ENCODE measurements at regions not wholly inside any gene's neighbourhood (a gene's known extent, or its start where the extent isn't known, plus 50 kb on each side); places are given as distances from the start of the nearest gene placed in this dataset.
"Not testable (repeated sequence)": the region's sequence is repeated elsewhere in the genome, so short reads cannot be mapped to it uniquely, and the experiment has no call there.

DNA sequence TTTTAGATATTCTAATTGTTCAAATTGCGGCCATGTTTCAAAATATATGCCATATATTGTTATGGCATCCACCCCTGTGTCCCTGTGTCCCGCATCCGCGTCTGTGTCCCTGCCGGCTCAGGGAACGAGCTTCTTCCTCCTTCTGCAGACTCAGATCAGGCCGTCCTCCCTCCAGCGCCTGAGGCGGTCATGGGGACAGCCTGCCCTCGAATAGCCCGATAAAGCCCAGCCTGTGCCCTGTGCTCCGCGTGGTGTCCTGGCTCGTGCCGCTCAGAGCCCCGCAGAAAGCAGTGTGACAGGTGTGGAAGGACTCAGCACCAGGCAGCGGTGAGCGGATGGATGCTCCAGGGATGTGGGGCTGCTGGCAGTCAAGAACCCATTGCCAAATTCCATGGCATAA is 663.4 kb upstream of the DEFB115 start:
- no peak for ATAC-seq

DNA sequence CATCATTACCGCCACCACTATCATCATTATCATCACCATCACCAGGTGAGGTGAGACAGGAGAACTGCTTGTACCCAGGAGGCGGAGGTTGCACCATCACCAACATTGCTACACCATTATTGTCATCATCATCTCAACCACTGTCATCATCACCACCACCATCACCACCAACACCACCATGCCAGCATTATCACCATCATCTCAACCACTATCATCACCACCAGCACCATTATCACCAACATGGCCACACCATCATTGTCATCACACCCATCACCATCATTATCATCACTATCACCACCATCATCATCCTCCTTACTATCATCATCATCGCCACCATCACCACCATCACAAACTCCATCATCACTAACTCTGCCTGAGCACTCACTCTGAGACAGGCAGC is 661.8 kb upstream of the DEFB115 start:
- ATAC-seq, result no peak
- no peak for TF ChIP-seq SNAI2 (CRISPR knock-in tag; IDR thresholded peaks at IDR 0.05)
- TF ChIP-seq ZC3H10 (CRISPR knock-in tag; IDR thresholded peaks at IDR 0.05), result no peak
- TF ChIP-seq RARB (CRISPR knock-in tag; IDR thresholded peaks at IDR 0.05), result no peak
- TF ChIP-seq ZNF8 (CRISPR knock-in tag; IDR thresholded peaks at IDR 0.05), result no peak
- no peak for TF ChIP-seq BACH2 (CRISPR knock-in tag; IDR thresholded peaks at IDR 0.05; ENCODE audit: borderline replicate concordance)
- no peak for TF ChIP-seq TOX (CRISPR knock-in tag; IDR thresholded peaks at IDR 0.05; ENCODE audit: borderline replicate concordance)
- TF ChIP-seq ESRRG (CRISPR knock-in tag; IDR thresholded peaks at IDR 0.05), result no peak
- TF ChIP-seq, protein P1, sequence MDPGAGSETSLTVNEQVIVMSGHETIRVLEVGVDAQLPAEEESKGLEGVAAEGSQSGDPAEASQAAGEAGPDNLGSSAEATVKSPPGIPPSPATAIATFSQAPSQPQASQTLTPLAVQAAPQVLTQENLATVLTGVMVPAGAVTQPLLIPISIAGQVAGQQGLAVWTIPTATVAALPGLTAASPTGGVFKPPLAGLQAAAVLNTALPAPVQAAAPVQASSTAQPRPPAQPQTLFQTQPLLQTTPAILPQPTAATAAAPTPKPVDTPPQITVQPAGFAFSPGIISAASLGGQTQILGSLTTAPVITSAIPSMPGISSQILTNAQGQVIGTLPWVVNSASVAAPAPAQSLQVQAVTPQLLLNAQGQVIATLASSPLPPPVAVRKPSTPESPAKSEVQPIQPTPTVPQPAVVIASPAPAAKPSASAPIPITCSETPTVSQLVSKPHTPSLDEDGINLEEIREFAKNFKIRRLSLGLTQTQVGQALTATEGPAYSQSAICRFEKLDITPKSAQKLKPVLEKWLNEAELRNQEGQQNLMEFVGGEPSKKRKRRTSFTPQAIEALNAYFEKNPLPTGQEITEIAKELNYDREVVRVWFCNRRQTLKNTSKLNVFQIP (CRISPR knock-in tag; IDR thresholded peaks at IDR 0.05; ENCODE audit: borderline replicate concordance, low read depth), result no peak
- no peak for TF ChIP-seq PPARA (CRISPR knock-in tag; IDR thresholded peaks at IDR 0.05; ENCODE audit: borderline replicate concordance)
- no peak for TF ChIP-seq GLIS3 (CRISPR knock-in tag; IDR thresholded peaks at IDR 0.05)
- TF ChIP-seq, protein P2, sequence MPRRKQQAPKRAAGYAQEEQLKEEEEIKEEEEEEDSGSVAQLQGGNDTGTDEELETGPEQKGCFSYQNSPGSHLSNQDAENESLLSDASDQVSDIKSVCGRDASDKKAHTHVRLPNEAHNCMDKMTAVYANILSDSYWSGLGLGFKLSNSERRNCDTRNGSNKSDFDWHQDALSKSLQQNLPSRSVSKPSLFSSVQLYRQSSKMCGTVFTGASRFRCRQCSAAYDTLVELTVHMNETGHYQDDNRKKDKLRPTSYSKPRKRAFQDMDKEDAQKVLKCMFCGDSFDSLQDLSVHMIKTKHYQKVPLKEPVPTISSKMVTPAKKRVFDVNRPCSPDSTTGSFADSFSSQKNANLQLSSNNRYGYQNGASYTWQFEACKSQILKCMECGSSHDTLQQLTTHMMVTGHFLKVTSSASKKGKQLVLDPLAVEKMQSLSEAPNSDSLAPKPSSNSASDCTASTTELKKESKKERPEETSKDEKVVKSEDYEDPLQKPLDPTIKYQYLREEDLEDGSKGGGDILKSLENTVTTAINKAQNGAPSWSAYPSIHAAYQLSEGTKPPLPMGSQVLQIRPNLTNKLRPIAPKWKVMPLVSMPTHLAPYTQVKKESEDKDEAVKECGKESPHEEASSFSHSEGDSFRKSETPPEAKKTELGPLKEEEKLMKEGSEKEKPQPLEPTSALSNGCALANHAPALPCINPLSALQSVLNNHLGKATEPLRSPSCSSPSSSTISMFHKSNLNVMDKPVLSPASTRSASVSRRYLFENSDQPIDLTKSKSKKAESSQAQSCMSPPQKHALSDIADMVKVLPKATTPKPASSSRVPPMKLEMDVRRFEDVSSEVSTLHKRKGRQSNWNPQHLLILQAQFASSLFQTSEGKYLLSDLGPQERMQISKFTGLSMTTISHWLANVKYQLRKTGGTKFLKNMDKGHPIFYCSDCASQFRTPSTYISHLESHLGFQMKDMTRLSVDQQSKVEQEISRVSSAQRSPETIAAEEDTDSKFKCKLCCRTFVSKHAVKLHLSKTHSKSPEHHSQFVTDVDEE (CRISPR knock-in tag; IDR thresholded peaks at IDR 0.05), result no peak
- TF ChIP-seq TCF4 (CRISPR knock-in tag; IDR thresholded peaks at IDR 0.05; ENCODE audit: borderline replicate concordance), result no peak
- TF ChIP-seq CSDC2 (CRISPR knock-in tag; IDR thresholded peaks at IDR 0.05), result no peak
- TF ChIP-seq ZNF565 (CRISPR knock-in tag; conservative IDR thresholded peaks at IDR 0.05; ENCODE audit: low read depth), result no peak
- TF ChIP-seq, protein P3, sequence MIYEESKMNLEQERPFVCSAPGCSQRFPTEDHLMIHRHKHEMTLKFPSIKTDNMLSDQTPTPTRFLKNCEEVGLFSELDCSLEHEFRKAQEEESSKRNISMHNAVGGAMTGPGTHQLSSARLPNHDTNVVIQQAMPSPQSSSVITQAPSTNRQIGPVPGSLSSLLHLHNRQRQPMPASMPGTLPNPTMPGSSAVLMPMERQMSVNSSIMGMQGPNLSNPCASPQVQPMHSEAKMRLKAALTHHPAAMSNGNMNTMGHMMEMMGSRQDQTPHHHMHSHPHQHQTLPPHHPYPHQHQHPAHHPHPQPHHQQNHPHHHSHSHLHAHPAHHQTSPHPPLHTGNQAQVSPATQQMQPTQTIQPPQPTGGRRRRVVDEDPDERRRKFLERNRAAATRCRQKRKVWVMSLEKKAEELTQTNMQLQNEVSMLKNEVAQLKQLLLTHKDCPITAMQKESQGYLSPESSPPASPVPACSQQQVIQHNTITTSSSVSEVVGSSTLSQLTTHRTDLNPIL (CRISPR knock-in tag; IDR thresholded peaks at IDR 0.05; ENCODE audit: low read depth), result no peak
- TF ChIP-seq OSR1 (CRISPR knock-in tag; IDR thresholded peaks at IDR 0.05), result no peak

More for the DNA sequence above, 663.4 kb upstream of the DEFB115 start:
- TF ChIP-seq ZC3H10 (CRISPR knock-in tag; IDR thresholded peaks at IDR 0.05), result no peak
- TF ChIP-seq, protein P3 (CRISPR knock-in tag; IDR thresholded peaks at IDR 0.05; ENCODE audit: low read depth), result no peak
- TF ChIP-seq ISL1 (CRISPR knock-in tag; IDR thresholded peaks at IDR 0.05), result no peak
- no peak for TF ChIP-seq ARNTL (CRISPR knock-in tag; IDR thresholded peaks at IDR 0.05; ENCODE audit: borderline replicate concordance, low read depth)
- TF ChIP-seq SNAI2 (CRISPR knock-in tag; IDR thresholded peaks at IDR 0.05), result no peak

DNA sequence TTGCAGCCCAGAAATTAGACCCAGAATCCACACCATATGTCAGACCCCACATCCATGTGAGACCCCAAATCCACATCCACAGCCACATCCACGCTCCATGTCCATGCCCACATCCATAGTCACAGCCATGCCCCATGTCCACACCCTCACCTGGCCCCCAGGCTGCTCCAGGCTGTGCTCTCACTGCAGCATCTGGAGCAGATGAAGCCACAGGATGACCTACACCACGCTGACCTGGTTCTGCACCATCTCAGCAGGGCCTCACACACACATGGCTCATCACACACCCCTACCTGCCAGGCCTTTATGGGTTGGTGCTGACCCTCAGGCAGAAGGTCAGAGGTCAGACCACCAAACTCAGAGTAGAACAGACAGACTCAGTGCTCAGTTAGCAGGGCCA is 660.0 kb upstream of the DEFB115 start:
- not testable (repeated sequence) for ATAC-seq

DNA sequence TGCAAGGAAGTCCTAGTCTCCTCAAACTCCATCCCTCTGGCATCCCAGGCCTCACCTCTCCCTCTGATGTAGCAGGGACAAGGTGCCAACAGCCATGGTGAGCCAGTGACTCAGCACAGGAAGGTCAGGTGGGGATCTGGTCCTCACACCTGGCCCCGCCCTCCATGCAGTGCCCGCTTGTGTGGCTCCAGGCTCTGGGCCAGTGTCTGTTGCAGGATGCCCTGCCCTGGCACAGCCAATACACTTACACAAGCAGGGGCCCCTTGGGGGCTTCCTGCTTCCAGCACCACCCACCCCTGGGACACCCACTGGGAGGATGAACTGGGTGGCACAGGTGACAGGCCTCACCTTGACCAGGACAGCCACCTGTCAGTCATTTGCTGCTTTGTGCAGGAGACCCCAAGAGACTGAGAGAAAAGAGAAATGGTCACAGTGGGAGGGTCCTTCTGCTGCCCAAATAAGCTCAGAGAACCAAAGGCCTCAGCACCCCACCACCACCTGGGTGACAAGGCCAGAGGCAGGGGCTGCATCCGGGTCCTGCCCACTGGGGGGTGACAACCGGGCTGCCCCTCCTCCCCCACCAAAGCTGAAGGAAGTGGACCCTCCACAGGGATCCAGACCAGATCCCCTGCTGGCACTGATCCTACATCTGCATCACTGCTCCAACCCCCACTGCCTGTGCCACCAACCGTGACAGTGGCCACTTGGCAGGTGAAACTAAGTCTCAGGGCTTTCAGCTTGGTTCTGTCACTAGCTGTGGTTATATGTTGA is 658.8 kb upstream of the DEFB115 start:
- ATAC-seq, result no peak
- TF ChIP-seq CSDC2 (CRISPR knock-in tag; IDR thresholded peaks at IDR 0.05) (no peak), ZC3H10 (CRISPR knock-in tag; IDR thresholded peaks at IDR 0.05) (no peak), TCF4 (CRISPR knock-in tag; IDR thresholded peaks at IDR 0.05; ENCODE audit: borderline replicate concordance) (no peak), OSR1 (CRISPR knock-in tag; IDR thresholded peaks at IDR 0.05) (no peak), ZNF8 (CRISPR knock-in tag; IDR thresholded peaks at IDR 0.05) (no peak)
- TF ChIP-seq, protein P3 (CRISPR knock-in tag; IDR thresholded peaks at IDR 0.05; ENCODE audit: low read depth), result no peak
- TF ChIP-seq, protein P4, sequence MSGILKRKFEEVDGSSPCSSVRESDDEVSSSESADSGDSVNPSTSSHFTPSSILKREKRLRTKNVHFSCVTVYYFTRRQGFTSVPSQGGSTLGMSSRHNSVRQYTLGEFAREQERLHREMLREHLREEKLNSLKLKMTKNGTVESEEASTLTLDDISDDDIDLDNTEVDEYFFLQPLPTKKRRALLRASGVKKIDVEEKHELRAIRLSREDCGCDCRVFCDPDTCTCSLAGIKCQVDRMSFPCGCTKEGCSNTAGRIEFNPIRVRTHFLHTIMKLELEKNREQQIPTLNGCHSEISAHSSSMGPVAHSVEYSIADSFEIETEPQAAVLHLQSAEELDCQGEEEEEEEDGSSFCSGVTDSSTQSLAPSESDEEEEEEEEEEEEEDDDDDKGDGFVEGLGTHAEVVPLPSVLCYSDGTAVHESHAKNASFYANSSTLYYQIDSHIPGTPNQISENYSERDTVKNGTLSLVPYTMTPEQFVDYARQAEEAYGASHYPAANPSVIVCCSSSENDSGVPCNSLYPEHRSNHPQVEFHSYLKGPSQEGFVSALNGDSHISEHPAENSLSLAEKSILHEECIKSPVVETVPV (CRISPR knock-in tag; IDR thresholded peaks at IDR 0.05), result no peak
